IPS-NIHi7 (cell line): ENCODE measurements at regions not wholly inside any gene's neighbourhood (a gene's known extent, or its start where the extent isn't known, plus 50 kb on each side); places are given as distances from the start of the nearest gene placed in this dataset.
"Not testable (repeated sequence)": the region's sequence is repeated elsewhere in the genome, so short reads cannot be mapped to it uniquely, and the experiment has no call there.

ENCODE experiments used
- DNase-seq: peaks from one replicate; pipeline ENCODE4 v3.0.0; 2012; ENCODE audit warnings: mixed read lengths; ENCODE audit errors: extremely low spot score

DNA sequence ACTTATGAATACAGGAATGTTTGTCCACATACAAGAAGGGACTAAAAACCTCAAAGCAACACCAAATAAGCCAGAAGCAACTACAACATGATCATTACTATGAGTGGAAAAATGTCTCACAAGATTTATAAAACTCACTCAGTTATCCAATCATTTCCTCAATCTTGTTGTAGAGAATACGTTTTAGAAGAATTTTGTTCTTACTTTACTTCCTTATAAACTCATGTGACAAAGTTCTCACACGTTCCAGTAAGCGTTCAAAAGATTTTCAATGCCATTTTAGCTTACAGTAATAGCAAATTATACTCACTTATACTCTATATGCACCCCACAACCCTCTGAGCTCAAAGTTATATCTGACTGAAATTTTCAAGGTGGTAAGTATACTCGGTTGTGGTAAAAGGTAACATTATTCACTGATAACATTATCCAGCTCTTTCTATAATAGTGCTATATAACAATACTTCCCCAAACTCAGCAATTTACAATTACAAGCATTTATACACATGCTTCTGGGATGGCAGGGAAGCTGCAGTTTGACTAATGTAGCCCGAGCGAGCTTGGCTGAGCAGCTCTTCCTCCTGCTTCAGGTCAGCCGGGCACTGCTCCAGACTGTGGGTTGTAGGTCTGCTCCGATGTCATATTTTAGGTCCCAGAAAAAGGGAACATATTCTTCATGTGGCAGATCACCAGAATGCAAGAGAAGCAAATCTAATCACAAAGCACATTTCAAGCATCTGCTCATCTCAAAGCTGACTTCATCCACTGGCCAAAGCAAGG lies 226.3 kb downstream of the RCHY1 start:
- no peak for DNase-seq

GRCh38 chr4:75285837-75286236 lies 228.4 kb downstream of the RCHY1 start:
- no peak for DNase-seq

DNA sequence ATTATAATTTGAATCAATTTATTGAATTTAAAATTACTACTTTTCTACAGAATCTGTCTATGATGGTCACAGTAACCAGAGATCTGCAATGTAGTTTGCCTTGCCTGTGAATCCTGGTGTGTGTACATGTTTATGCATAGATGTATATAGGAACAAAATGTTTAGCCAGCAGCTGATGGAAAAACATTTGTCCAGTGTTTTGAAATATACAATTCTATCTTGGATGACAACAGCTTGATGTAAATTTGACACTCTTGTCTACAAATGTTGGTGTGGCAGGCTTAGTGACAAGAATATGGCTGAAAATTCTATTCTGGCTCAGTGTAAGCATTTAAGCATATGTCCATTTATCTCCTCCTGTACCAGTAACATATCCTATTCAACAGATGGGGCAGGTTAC lies 229.4 kb downstream of the RCHY1 start:
- no peak for DNase-seq

- DNase-seq = not testable (repeated sequence)
These were observed 233.7 kb downstream of the RCHY1 start for GRCh38 chr4:75280461-75280860.

DNA sequence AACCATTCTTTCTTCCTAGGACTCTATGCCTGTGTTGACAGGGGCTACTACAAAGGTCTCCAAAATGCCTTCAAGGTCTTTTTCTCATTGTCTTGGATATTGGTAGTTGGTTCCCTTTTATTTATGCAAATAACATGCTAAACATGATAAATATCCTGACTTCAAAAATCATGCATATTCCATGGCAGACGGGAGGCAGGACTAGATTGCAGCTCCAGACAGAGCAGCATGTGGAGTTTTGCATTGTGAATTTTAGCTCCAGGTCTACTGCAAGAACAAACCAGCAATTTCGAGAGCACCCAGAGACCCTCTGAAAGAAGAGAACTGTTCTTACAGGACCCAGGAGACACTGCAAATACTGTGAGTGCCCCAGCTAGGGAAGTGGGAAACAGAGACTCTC lies 254.9 kb downstream of the RCHY1 start:
- DNase-seq = no peak

- no peak for DNase-seq
These were observed 258.9 kb downstream of the RCHY1 start for GRCh38 chr4:75255261-75255660.

- DNase-seq = no peak
These were observed 259.5 kb downstream of the RCHY1 start for GRCh38 chr4:75254745-75255144.

DNA sequence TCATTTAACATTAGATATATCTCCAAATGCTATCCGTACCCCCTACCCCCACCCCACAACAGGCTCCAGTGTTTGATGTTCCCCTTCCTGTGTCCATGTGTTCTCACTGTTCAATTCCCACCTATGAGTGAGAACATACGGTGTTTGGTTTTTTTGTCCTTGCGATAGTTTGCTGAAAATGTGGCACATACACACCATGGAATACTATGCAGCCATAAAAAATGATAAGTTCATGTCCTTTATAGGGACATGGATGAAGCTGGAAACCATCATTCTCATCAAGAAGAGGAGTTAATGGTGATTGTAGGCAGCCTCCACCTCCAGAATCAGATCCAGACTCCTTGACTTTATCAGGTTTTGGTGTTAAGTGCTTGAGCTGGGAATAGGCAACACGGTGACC lies 261.1 kb downstream of the RCHY1 start:
- not testable (repeated sequence) for DNase-seq

GRCh38 chr4:75251547-75251946 lies 262.7 kb downstream of the RCHY1 start:
- no peak for DNase-seq

- no peak for DNase-seq
These were observed 264.5 kb downstream of the RCHY1 start for GRCh38 chr4:75249739-75250138.

DNA sequence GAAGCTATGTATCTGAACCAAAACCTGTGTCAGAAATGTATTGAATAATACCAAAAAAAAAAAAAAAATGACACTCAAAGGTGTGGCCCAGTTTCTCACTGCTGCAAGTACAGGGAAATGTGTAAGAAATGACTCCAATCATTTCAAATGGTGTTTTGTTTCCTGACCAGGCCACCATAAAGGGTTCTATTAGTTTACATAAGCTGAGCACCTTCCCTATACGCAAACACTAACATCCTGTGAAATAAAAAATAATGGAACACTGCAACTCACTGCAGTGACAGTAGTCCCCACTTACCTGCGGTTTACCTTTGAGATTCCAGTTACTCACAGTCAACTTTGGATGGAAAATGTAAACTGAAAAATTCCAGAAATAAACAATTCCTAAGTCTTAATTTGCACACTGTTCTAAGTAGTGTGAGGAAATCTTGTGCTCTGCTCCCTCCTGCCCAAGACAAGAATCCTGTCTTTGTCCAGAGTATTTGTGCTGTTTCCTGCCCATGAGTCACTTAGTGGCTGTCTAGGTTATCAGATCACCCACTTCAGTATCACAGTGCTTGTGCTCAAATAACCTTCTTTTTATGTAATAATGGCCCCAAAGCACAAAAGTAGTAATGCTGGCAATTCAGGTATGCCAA lies 265.3 kb downstream of the RCHY1 start:
- no peak for DNase-seq

- DNase-seq = no peak
These were observed 269.9 kb downstream of the RCHY1 start for GRCh38 chr4:75244325-75244724.

- DNase-seq = no peak
These were observed 270.6 kb downstream of the RCHY1 start for GRCh38 chr4:75243570-75243969.

GRCh38 chr4:75235359-75235951 lies 278.7 kb downstream of the RCHY1 start:
- no peak for DNase-seq

DNA sequence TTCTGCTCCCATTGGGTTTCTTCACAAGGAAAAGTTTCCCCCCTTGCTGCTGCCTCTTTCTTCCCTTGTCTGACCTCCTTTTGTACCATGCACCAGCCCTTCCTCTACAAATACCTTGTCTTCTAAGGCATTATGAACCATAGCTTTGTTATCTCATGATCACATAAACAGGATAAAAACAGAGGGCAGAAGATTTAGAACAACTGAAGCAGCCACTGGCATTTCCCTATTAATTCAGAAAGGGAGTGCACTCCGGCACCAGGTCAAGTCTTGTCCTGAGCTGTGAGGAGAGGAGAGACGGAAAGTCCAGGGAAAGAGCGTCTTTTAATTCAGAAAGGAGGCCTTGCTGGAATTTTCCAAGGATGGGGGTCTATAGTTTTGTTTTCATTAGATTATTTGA lies 281.7 kb downstream of the RCHY1 start:
- no peak for DNase-seq

DNA sequence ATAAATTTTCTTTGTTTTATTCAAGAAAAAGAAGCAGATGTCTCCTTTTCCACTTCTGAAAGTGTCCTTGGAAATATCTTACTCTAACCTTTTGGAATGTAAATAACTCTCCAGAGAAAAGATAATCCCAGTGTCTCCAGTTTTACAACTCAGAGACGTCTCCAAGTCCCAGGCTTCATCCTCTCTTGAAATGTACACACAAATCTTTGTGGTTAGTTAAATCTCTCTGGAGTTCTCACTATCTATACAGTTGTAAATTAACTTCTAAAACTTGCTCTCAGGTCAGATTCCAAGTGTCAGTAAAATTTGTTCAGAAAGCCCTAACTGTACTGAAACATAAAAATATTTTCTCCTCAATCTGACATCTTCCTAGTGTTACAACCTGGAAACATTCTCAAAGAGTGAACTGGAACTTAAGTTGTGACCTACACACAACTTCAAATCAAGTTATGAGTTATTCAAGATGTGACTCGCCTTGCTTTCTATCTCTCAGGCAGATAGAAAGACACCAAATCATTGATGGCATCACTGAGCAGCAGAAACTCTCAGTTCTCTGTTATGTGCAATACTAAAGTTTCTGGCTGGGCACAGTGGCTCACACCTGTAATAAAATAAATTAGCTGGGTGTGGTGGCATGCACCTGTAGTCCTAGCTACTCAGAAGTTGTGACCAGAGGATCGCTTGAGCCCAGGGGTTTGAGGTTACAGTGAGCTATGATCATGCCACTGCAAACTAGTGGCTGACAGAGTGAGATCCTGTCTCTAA lies 284.2 kb downstream of the RCHY1 start:
- DNase-seq = no peak

DNA sequence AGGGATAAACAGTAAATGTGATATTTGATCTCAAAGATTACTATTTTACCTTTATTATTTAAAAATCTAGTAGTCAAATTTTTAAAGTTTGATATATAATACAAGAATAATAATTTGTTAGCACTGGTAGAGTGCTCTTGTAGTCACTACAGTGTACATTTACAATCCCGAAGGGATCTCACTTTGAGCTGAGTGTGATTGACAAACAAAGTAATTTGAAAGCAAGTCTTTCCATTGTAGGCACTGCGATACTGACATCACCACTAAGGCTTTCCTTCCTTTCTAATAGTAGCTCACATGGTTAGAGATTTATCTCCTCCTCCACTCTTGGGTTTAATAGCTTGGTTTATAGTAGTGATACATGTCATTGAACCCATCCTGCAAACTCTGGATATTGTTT lies 280.6 kb downstream of the PARM1 start:
- DNase-seq = no peak

DNA sequence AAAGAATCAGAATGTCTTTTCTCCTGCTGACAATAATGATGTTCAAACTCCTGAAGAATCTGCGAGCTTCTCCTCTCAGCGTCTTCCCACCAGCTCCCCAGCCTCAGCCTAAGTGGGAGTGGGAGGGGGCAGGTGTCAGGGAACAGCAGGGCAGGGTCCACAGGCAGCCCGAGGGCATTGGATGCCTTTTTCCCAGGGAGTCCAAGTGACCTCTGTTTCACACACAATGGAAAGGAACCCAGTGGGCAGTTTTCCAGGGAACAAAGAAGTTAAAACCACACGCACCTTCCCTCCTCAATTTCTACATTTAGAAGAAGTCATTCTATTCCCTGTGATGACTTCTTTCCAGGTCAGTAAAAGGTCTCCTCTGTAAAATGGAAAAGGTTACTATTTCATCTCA lies 278.5 kb downstream of the PARM1 start:
- DNase-seq = no peak

DNA sequence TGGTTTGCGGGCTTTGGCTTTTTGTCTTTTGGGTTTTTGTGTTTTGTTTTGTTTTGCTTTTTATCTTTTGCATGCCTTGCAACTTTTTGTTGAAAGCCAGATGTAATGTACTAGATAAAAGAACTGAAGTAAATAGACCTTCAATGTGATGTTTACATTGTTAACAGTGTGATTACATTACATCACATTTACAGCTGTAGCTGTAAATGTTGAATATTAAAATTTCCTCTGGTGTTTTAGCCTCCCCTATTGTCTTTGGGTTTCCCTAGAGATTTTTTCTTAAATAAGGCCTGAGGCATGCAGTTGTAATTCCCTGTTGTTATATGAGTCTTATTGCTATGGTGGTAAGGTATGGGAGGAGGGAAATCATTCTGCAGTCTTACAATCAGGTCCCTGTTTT lies 275.0 kb downstream of the PARM1 start:
- DNase-seq = no peak

DNA sequence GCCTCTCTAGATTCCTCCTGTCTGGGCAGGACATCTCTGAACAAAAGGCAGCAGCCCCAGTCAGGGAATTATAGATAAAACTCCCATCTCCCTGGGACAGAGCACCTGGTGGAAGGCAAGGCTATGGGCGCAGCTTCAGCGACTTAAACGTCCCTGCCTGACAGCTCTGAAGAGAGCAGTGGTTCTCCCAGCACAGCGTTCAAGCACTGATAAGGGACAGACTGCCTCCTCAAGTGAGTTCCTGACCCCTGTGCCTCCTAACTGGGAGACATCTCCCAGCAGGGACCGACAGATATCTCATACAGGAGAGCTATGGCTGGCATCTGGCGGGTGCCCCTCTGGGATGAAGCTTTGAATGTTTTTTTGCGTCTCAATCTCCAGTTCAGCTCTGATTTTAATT lies 262.2 kb downstream of the PARM1 start:
- no peak for DNase-seq

DNA sequence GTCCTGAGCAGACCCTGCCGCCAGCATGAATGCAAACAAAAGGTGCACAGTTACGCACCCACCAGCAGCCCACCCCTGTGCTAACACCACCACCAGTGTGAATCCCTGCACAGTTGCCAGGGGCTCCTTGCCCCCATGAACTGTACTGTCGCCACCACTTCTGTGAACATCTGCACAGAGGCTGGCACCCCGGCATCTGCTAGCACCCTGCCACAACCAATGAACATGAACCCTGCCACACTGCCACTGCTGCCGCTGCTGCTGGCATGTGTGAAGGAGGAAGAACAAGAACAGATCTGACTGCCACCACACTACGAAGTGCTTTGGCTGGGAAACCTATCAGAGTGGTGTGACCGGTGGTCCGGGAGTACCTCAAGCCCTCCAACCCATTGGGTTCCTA lies 261.3 kb downstream of the PARM1 start:
- DNase-seq = no peak

GRCh38 chr4:75192182-75192581 lies 259.3 kb downstream of the PARM1 start:
- DNase-seq = not testable (repeated sequence)
